Right atrium auricular region (tissue), 2 donors: ENCODE measurements at regions not wholly inside any gene's neighbourhood (a gene's known extent, or its start where the extent isn't known, plus 50 kb on each side); places are given as distances from the start of the nearest gene placed in this dataset.

Experiments
- DNase-seq: peaks from one replicate; pipeline ENCODE4 v3.0.0-alpha.2; 2019; ENCODE audit warnings: low spot score
- H3K27ac ChIP-seq, 2 donors: fragments of 200-600 bp; sonication (generic); 1 replicate in 1 of 2; 2 replicates in 1 of 2; pipeline ENCODE4 v1.5.1; 2016 to 2019
- H3K27me3 ChIP-seq, 2 donors: fragments of 200-600 bp; sonication (generic); one replicate each; pipeline versions ENCODE4 v1.5.1 to v1.6.0; 2017 to 2019
- H3K36me3 ChIP-seq: fragments of 200-600 bp; sonication (generic); one replicate; pipeline ENCODE4 v1.5.1; 2016
- H3K4me1 ChIP-seq, 2 donors: fragments of 200-600 bp; sonication (generic); one replicate each; pipeline versions ENCODE4 v1.5.1 to v1.6.0; 2017 to 2019
- H3K4me3 ChIP-seq, 2 donors: fragments of 200-600 bp; sonication (generic); 1 replicate in 1 of 2; 2 replicates in 1 of 2; pipeline ENCODE4 v1.5.1; 2017 to 2019; ENCODE audit warnings: mild to moderate bottlenecking in 1 of 2, moderate library complexity in 1 of 2
- H3K9me3 ChIP-seq, 2 donors: fragments of 200-600 bp; sonication (generic); one replicate each; pipeline ENCODE4 v1.5.1; 2019
- TF ChIP-seq, protein P1 (sequence below), 2 donors: fragments of 200-600 bp; sonication (generic); IDR thresholded peaks; one replicate each; pipeline ENCODE4 v1.5.1; 2019; ENCODE audit warnings: antibody characterized with exemption in 2 of 2

DNA sequence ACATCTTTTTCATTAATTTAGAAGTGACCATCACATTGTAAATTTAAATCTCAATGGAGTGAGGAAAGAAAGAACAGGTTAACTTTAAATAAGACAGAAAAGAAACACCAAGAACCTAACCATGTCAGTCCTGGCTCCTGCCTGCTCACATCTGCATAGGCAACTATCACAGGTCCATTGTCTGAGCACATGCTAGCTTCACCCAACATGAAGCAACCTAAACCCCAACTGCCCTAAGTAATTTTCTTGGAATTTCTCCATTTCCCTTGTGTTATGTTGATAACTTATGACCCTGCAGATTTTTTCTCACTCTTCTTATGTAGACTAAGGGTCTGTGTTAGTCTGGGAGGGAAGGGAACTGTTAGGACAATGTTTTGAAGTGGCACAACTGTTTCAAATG is 2205.8 kb upstream of the ACO1 start:
- no peak for DNase-seq
- H3K27ac ChIP-seq: no peak overlapping the region
- no peaks in the 10 kb centered on the region for H3K4me1 ChIP-seq
- no peaks in the 10 kb centered on the region for H3K36me3 ChIP-seq
- TF ChIP-seq, protein P1, sequence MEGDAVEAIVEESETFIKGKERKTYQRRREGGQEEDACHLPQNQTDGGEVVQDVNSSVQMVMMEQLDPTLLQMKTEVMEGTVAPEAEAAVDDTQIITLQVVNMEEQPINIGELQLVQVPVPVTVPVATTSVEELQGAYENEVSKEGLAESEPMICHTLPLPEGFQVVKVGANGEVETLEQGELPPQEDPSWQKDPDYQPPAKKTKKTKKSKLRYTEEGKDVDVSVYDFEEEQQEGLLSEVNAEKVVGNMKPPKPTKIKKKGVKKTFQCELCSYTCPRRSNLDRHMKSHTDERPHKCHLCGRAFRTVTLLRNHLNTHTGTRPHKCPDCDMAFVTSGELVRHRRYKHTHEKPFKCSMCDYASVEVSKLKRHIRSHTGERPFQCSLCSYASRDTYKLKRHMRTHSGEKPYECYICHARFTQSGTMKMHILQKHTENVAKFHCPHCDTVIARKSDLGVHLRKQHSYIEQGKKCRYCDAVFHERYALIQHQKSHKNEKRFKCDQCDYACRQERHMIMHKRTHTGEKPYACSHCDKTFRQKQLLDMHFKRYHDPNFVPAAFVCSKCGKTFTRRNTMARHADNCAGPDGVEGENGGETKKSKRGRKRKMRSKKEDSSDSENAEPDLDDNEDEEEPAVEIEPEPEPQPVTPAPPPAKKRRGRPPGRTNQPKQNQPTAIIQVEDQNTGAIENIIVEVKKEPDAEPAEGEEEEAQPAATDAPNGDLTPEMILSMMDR (IDR thresholded peaks at IDR 0.05): no peak
- H3K4me3 ChIP-seq: no peak overlapping the region
- no peaks in the 10 kb centered on the region for H3K27me3 ChIP-seq
- no peaks in the 10 kb centered on the region for H3K9me3 ChIP-seq

DNA sequence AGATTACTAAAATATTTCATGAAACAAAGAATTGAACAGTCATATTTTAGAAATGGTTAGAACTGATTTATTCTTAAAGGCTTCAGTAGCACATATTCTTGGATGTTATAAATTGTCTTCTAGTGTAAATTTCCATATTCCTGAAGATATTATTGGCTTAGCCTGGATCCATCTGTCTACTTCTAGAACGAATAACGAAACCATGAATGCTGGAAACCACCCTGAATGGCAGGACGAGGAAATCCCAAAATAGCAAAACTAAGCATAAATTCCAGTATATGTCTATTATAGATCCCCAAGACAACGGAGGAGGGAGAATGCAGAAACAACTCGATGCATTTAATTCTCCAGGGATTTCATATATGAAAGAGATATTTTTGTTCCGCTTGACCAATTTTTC is 2191.0 kb upstream of the ACO1 start:
- no peak for DNase-seq
- Histone ChIP-seq H3K4me1 (no peaks in the 10 kb centered on the region), H3K36me3 (no peaks in the 10 kb centered on the region), H3K9me3 (peaks cover 0 to 10% of the 10 kb centered on the region in 2 donors), H3K4me3 (no peak overlapping the region), H3K27ac (no peak overlapping the region), H3K27me3 (no peaks in the 10 kb centered on the region)
- TF ChIP-seq, protein P1 (IDR thresholded peaks at IDR 0.05): no peak

DNA sequence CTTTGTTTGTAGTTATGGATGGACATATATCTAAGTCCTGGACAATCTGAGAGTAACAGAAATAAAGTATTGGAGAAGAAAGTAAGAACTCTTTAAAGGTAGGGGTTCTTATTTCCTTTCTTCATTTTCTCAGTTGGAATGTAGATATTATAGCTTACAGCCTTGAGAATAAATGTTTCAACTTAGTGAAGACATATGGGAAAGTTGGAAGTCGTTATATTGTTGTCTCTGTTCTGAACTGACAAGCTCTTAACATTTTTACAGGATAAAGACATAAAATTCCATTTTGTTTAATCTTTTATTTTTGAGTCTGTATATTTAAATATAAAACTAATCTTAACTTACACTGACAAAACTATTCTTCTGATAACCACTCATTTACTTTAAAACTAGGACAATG is 2187.5 kb upstream of the ACO1 start:
- no peaks in the 10 kb centered on the region for H3K27me3 ChIP-seq
- H3K4me1 ChIP-seq: no peaks in the 10 kb centered on the region
- TF ChIP-seq, protein P1 (IDR thresholded peaks at IDR 0.05): no peak
- no peak overlapping the region for H3K4me3 ChIP-seq
- no peaks in the 10 kb centered on the region for H3K9me3 ChIP-seq
- H3K36me3 ChIP-seq: no peaks in the 10 kb centered on the region
- DNase-seq: no peak
- H3K27ac ChIP-seq: no peak overlapping the region

DNA sequence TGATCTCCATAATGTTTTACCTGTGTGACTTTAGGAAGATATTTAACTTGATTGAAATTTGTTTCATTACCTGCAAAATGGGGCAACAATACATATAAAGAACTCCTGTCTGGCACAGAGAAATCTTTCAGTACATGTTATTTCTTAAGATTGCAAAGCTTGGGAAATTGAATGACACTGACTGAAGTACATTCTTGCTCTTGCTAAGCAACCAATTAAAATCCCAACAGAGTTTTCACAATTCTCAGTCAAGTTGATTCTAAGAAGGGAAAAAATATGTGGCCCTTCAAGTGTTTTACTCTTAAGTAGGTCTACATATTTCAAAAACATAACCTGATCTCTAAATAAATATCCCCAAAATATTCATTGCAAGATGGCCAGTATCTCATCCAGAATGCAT is 2187.0 kb upstream of the ACO1 start:
- no peak overlapping the region for H3K27ac ChIP-seq

DNA sequence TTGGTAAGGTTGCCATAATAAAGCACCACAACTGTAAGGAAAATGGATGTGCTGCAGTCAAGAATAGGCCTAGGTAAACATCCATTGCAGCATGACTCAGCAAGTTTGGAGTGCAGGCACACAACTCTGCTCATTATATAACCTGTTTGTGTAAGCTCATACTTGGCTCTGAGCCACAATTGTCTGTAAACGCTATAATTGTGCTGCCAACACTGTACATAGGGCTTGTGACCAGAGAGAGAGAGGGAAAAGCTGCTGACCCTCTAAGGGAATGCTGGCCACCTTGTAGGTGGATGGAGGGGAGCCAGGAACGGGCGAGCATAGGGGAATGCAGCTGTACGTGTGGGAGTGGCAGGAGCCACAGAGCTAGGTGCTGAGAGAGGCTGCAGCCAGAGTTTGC is 2186.5 kb upstream of the ACO1 start:
- no peaks in the 10 kb centered on the region for H3K27me3 ChIP-seq
- H3K4me1 ChIP-seq: no peaks in the 10 kb centered on the region
- H3K9me3 ChIP-seq: no peaks in the 10 kb centered on the region
- no peaks in the 10 kb centered on the region for H3K36me3 ChIP-seq
- no peak overlapping the region for H3K27ac ChIP-seq
- no peak overlapping the region for H3K4me3 ChIP-seq
- no peak for DNase-seq
- TF ChIP-seq, protein P1 (IDR thresholded peaks at IDR 0.05): no peak

More for the DNA sequence above, 2187.0 kb upstream of the ACO1 start:
- no peak overlapping the region for H3K4me3 ChIP-seq
- H3K9me3 ChIP-seq: no peaks in the 10 kb centered on the region
- TF ChIP-seq, protein P1 (IDR thresholded peaks at IDR 0.05): no peak
- DNase-seq: no peak
- no peaks in the 10 kb centered on the region for H3K27me3 ChIP-seq
- no peaks in the 10 kb centered on the region for H3K4me1 ChIP-seq
- no peaks in the 10 kb centered on the region for H3K36me3 ChIP-seq

DNA sequence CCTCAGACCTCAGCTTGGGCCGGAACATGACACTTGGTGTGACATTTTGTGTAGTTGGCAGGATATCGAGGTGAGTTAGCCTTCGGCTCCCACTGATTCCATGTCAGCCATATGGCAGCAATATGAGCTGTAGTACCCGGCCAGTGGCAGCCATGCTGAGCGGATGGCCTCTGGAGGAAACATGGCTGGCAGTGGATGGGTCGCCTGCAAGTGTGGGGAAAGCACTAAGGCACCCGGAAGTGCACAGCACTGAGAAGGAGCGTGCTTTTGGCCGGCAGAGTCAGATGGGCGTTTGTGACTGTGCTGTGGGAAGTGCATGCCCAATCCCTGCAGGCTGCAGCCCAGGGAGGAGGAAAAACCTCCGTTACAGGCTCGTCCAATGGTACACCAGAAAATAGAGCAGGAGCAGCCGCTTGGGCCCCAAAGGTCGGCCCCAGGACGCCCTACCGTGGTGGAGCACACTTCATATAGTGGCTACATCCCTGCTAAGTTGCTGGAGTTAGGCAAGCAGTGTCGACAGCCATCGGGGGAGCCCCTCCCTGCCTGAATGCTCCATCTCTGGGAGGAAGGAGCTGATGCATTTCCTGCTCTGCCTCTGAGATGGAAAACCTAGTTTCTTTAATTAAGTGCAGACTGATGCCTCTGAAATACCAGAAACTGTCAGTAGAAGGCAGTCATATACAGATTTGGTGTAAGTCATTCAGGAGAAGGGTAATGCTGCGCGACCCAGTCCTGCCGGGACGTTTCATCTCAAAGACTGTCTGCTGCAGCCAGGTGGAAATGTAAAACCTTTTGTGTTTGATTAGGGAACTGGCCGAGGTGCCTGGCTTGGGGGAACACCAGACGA is 2185.8 kb upstream of the ACO1 start:
- DNase-seq: no peak

More for the DNA sequence above, 2185.8 kb upstream of the ACO1 start:
- no peaks in the 10 kb centered on the region for H3K27me3 ChIP-seq
- no peaks in the 10 kb centered on the region for H3K36me3 ChIP-seq
- TF ChIP-seq, protein P1 (IDR thresholded peaks at IDR 0.05): no peak
- H3K4me1 ChIP-seq: no peaks in the 10 kb centered on the region
- no peak overlapping the region for H3K27ac ChIP-seq
- no peaks in the 10 kb centered on the region for H3K9me3 ChIP-seq
- no peak overlapping the region for H3K4me3 ChIP-seq
